ELR (cell line): ENCODE measurements at regions not wholly inside any gene's neighbourhood (a gene's known extent, or its start where the extent isn't known, plus 50 kb on each side); places are given as distances from the start of the nearest gene placed in this dataset.

ENCODE experiments used
- DNase-seq: peaks from one replicate; pipeline ENCODE4 v3.0.0-alpha.2; 2015; ENCODE audit warnings: low read depth

DNA sequence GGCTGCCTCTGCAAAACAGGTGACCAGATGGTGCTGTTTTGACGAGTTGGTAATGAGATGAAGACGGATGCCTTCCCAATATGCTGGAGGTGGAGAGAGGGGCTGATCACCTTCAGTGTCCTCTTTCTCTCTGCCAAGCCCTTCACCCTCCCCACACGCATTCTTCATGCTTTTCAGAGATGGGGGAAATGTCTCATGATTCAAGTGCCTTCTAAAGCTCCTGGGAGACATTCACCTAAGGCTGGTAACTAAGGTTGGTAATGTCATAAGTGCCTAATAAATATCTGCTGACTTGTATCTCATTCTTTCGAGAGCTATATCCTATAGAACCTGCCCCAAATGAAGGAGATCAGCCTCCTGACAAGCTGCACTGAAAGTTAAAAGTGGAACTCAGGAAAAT, 86.2 kb upstream of the MBNL2 start:
- no peak for DNase-seq

DNA sequence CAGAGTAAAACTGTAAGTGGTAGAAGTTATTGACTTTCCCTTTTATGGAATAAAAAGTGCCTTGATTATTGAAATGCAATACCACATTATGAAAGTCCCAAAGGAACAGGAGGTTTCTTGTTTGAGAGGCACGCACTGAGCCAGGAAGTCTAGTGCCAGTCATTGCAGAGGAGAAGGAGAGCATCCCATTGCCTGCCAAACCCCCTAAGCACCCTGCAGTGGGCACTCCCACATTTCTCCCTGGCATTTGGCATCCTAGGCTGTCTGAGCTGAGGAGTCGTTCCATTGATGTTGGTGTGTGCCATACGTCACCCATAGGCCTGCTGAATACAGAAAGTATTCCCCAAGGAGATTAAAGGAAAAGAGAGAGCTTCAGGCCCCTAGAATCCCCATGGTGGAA, 85.7 kb upstream of the MBNL2 start:
- DNase-seq = no peak

DNA sequence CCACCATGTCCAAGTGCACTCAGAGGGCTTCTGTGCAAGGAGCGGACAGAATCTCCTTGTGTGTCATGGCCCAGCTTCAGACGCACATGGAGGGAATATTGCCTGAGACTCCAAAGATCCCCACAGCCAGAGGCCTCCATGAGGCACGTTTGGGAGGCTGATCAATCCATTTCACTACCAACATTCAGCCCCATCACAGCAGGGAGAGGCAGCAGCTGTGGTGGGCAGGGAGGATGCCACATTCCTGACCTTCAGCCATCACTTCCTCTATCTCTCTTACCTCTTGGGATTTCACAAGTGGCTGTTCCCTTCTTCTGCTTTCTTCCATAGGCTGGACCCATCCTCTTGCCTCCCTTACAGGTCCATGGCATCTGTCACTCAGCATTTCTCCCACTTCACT, 82.4 kb upstream of the MBNL2 start:
- no peak for DNase-seq

DNA sequence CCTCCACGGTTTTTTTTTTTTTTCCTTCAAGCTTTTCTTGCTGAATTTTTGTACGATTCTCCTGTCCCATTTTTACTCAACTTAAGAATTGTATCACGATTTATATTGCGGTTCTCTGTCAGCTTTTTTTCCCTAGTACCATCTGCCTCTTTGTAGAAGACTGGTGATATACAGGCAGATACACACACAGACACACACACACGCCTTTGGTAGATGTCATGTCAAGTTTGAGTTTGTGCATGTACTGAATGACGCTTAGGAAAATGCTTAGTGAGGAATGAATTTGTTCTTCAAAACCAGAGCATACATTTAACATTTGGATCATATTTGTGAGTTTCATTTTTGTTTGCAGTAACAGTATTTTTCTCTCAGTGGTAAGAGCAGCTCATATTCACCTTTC, 82.0 kb upstream of the MBNL2 start:
- no peak for DNase-seq

DNA sequence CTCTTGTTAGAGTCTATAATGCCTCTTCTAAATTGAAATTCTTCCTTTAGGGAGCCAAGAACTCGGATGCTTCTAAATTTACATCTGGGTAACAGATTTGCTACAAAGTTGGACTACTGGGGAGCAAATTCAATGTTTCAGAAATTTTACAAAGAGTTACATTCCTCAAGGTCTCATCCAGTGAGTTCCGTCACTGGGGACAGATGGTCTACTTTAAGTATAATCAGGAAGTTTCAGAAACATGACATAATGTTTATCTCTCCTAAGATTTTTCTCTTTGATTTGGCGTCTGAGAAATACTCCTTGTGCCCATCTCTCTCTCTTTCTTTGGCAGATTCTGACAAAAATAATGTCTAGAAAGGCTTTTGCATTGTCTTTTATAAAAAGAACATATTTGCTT, 81.5 kb upstream of the MBNL2 start:
- peak; percentile 26 for DNase-seq

DNA sequence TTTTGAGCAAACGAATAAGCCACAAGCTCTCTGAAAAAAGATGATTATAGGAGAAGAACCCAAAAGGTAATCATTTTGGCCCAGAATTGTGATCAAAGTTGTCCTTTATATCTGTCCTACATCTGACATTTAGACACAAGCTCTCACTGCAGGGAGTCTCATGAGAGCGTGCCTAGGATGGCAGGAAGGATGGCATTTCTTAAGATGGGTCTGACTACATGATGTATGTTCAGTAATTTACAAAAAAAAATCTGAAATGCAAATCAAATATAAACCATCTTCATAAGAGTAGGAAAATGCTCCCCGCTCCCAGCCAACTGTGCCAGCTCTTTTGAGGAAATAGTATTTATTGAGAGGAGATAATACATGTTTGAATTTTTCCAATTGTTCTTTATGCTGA, 81.0 kb upstream of the MBNL2 start:
- peak; percentile 32 for DNase-seq

DNA sequence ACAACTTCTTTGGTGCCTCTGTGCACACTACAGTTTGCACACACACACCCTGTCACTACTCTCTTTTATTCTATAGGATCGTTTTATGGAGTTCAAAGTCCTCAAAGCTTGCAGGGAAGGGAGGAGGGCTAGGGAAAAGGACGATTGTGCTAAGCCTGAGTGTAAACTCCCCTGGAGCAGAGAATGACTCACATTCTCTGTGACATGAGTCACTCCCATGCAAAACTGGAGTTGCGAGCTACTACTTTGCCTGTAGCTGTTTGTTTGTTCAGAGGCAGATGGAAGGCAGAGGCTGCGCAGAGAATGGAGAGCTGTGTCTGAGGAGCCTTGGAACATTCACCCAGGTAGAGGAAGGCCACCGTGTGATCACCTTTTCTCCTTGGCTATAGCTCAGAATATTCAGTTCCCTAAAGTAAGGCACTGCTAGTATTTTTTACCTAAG, 80.5 kb upstream of the MBNL2 start:
- DNase-seq = peak; percentile 92

DNA sequence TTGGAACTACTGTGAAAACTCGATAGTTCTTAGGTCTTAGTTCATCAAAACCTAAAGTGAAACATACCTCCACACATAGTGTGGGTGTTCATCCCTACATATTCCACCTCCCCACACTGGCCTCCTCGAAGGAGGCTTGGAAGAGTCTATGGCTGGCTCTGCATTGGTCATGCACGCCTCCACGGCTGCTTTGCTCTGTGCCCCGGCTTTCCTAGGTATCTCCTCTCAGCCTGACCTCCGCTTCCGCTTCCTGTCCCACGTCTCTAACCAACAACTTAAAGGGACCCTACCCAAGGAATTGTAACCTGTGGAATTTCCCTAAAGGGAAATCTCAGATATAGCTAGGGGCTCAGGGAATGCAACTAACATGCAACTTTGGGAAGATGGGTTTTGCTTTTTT, 79.7 kb upstream of the MBNL2 start:
- DNase-seq = no peak

DNA sequence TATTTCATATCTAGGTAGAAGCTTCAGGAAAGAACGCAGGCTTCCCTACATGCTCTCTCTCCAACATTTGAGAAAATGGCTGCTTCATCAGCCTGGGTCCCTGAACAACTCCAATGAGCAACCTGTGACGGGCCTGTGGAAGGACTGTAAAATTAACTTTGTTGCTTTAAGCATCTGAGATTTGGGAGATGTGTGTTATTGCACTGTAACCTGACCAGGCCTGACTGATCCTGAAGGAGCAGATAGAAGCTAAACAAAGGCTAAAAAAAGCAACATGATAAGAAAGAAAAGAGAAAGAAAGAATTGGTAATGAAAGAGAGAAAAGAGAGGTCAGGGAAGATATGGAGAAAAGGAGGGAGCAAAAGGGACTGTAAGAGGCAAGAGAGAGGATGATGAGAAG, 77.1 kb upstream of the MBNL2 start:
- no peak for DNase-seq

DNA sequence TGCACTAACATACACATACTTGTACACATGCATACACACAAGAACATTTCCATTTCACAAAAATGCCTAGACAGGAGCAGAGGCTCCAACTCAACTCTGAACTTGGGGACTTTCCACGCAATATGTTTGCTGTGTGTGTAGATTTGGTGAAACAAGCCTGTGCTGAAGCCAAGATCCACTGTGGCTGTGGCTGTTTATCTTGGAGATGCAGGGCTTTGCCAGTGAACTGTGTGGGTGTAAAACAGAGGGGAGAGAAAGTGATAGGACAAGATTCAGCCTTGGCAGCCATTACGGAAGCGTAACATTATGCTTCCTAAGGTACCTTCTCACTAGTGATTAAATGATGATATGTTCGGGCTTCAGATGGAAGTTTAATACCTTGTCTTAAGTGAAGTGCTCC, 73.2 kb upstream of the MBNL2 start:
- DNase-seq = no peak

DNA sequence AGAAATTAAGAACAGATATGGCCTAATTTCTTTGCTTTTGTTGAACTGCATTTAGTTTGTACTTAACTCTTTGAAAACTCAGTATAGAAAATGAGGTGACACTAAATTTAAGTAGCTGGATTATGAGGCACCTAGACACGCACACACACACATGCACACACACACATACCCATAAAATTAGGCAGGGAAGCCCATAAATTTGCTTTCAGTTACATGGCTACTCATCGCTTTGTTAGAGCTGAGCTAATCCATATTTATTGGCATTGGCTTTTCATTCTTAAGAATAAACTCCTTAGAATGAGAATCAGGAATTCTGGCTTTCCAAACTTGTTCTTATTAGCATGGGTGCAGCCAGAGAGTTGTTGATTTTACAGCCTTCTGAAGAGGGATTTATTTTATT, 61.7 kb upstream of the MBNL2 start:
- no peak for DNase-seq

DNA sequence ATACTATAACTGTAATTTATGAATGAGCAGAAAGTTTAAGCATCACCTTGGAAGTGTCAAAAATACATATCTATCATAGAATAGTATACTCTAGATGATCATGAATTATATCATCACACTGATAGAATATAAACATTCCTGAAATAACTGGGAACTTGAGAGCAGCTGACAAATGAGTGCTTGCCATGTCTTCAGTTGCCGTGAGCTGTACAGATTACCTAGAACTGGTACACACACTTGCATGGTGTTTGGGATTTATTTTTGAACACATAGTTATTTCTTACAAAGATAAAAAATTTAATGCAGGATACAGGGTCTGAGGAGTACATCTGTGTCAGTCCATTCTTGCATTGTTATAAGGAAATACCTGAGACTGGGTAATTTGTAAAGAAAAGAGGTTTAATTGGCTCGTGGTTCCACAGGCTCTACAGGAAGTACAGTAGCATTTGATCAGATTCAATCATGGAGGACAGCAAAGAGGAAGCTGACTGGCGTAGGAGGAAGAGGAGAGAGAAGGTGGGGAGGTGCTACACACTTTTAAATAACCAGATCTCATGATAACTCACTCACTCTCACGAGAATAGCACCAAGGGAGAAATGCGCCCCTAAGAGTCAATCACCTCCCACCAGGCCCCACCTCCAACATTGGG, 60.4 kb upstream of the MBNL2 start:
- no peak for DNase-seq

DNA sequence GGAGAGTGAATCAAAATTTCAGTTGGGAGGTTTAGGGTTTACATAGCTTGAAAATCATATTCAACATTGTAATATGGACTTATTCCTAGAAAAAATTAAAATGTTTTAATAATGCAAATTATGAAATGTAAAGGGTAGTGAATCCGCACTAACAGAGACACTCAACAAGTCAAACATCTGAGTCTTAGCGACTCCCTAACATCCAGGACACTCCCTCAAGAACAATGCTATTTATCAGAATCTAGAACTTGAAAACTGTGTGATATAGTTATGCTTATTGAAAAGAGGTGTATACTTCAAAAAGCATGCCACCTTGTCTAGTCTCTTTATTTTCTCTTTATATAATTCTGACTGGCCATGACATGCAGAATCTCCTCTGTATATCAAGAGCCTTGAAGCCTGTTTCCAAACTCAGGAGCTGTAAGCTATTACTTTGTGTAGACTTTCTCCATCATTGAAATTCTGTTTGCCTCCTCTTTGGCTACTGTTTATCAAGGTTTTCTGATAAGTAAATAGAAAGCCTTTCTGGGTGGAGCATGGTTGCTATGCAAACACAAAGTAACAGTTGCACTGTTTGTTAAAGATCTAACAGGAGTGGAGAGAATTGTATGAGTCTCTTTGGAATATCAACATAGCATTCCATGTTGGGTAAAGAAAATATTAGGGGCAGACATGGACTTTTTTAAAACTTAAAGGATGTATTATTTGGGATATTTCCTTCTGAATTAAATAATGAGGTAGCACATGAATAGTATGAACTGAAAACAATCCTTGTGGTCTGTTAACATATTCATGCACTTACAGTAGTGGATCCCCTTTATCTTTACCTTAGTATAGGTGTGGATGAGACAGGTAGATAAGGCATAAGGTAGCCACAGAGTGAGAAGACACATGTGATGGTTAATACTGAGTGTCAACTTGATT, 56.4 kb upstream of the MBNL2 start:
- DNase-seq = no peak

DNA sequence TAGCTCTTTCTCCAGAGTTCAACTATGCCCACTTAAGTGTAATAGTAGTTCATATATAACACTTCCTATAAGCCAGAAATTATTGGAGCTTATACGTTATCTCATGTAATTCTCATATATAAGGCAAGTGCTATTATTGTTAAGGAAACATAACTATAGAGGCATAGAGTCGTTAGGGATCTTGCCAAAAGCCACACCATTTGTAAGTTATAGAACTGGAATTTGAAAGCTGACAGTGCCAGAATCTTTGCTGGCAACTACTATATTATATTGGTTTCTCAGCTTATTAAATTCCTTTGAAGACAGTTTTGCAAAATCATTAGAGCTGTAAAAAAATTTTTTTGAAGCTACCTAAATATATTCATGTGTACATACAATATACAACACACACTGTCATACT, 51.0 kb upstream of the MBNL2 start:
- DNase-seq = no peak
